Mesothelial cell of epicardium (in vitro differentiated cells): ENCODE measurements at regions not wholly inside any gene's neighbourhood (a gene's known extent, or its start where the extent isn't known, plus 50 kb on each side); places are given as distances from the start of the nearest gene placed in this dataset.

Experiments used
- DNase-seq, 2 experiments: peaks; one replicate each; pipeline ENCODE4 v3.0.0; 2021; ENCODE audit warnings: low spot score in 2 of 2; ENCODE audit not compliant: unreplicated experiment in 2 of 2
- H3K27ac Mint-ChIP-seq: 2 replicates; pipeline ENCODE4 v1.8.0; 2021; ENCODE audit warnings: mixed read lengths
- H3K27me3 Mint-ChIP-seq: 2 replicates; pipeline ENCODE4 v1.8.0; 2021; ENCODE audit warnings: low read depth, mixed read lengths
- H3K36me3 Mint-ChIP-seq: 2 replicates; pipeline ENCODE4 v1.8.0; 2021; ENCODE audit warnings: mixed read lengths
- H3K4me1 Mint-ChIP-seq: 2 replicates; pipeline ENCODE4 v1.8.0; 2021; ENCODE audit warnings: mixed read lengths
- H3K4me3 Mint-ChIP-seq: 2 replicates; pipeline ENCODE4 v1.8.0; 2021; ENCODE audit warnings: mild to moderate bottlenecking, moderate library complexity, mixed read lengths
- H3K9me3 Mint-ChIP-seq: 2 replicates; pipeline ENCODE4 v1.8.0; 2021; ENCODE audit warnings: mixed read lengths
- CTCF ChIP-seq: fragments of 200-600 bp; sonication (generic); IDR thresholded peaks from one replicate; pipeline ENCODE4 v1.5.0; 2021; ENCODE audit warnings: antibody characterized with exemption; ENCODE audit not compliant: unreplicated experiment

GRCh38 chrX:9180623-9181022 lies 146.7 kb upstream of the FAM9B start:
- Mint-ChIP-seq H3K27ac (no peak overlapping the region), H3K36me3 (no peaks in the 10 kb centered on the region), H3K27me3 (peaks cover 5% of the 10 kb centered on the region), H3K4me3 (no peak overlapping the region), H3K9me3 (peaks cover 35% of the 10 kb centered on the region), H3K4me1 (no peaks in the 10 kb centered on the region)
- no peak for DNase-seq
- TF ChIP-seq CTCF = no peak

- Mint-ChIP-seq H3K36me3 (no peaks in the 10 kb centered on the region), H3K4me3 (no peak overlapping the region), H3K27ac (no peak overlapping the region), H3K27me3 (peaks cover 5% of the 10 kb centered on the region), H3K9me3 (peaks cover 35% of the 10 kb centered on the region), H3K4me1 (no peaks in the 10 kb centered on the region)
- no peak for TF ChIP-seq CTCF
- DNase-seq = no peak
Observed at GRCh38 chrX:9182041-9182440, 148.1 kb upstream of the FAM9B start.

- Mint-ChIP-seq H3K36me3 (no peaks in the 10 kb centered on the region), H3K4me3 (no peak overlapping the region), H3K27ac (no peak overlapping the region), H3K27me3 (peaks cover 5% of the 10 kb centered on the region), H3K9me3 (peaks cover 24% of the 10 kb centered on the region), H3K4me1 (peaks cover 4% of the 10 kb centered on the region)
- no peak for DNase-seq
- no peak for TF ChIP-seq CTCF
Observed at GRCh38 chrX:9183481-9183880, 149.6 kb upstream of the FAM9B start.

GRCh38 chrX:9184211-9184610 lies 150.3 kb upstream of the FAM9B start:
- Mint-ChIP-seq H3K4me3 (no peak overlapping the region), H3K4me1 (peaks cover 6% of the 10 kb centered on the region), H3K9me3 (peaks cover 17% of the 10 kb centered on the region), H3K36me3 (no peaks in the 10 kb centered on the region), H3K27ac (no peak overlapping the region), H3K27me3 (peaks cover 5% of the 10 kb centered on the region)
- no peak for TF ChIP-seq CTCF
- DNase-seq = no peak

GRCh38 chrX:9188117-9188516 lies 154.2 kb upstream of the FAM9B start:
- Mint-ChIP-seq H3K27me3 (peaks cover 6% of the 10 kb centered on the region), H3K36me3 (no peaks in the 10 kb centered on the region), H3K4me1 (peaks cover 17% of the 10 kb centered on the region), H3K27ac (no peak overlapping the region), H3K9me3 (peaks cover 14% of the 10 kb centered on the region), H3K4me3 (no peak overlapping the region)
- DNase-seq = no peak
- TF ChIP-seq CTCF = no peak

- no peak for DNase-seq
- peaks cover 6% of the 10 kb centered on the region for H3K27me3 Mint-ChIP-seq
- H3K36me3 Mint-ChIP-seq = no peaks in the 10 kb centered on the region
- peaks cover 8% of the 10 kb centered on the region for H3K9me3 Mint-ChIP-seq
- TF ChIP-seq CTCF = no peak
- H3K4me1 Mint-ChIP-seq = peaks cover 18% of the 10 kb centered on the region
- no peak overlapping the region for H3K27ac Mint-ChIP-seq
- H3K4me3 Mint-ChIP-seq = no peak overlapping the region
Observed at GRCh38 chrX:9189286-9189685, 155.4 kb upstream of the FAM9B start.
